CD4-positive, alpha-beta T cell treated with Interleukin-15 for 1 hour (primary cell): ENCODE measurements at regions not wholly inside any gene's neighbourhood (a gene's known extent, or its start where the extent isn't known, plus 50 kb on each side); places are given as distances from the start of the nearest gene placed in this dataset.
"Not testable (repeated sequence)": the region's sequence is repeated elsewhere in the genome, so short reads cannot be mapped to it uniquely, and the experiment has no call there.

Experiments used
- DNase-seq: peaks from one replicate; pipeline ENCODE4 v3.0.0-alpha.2; 2020

- peak; percentile 55 for DNase-seq
These were observed 210.4 kb upstream of the ADO start for GRCh38 chr10:62594093-62594520.

- no peak for DNase-seq
These were observed 207.3 kb upstream of the ADO start for GRCh38 chr10:62597226-62597625.

- no peak for DNase-seq
These were observed 205.4 kb upstream of the ADO start for GRCh38 chr10:62599161-62599560.

- not testable (repeated sequence) for DNase-seq
These were observed 198.0 kb upstream of the ADO start for GRCh38 chr10:62606551-62606950.

GRCh38 chr10:62608189-62608875 lies 196.2 kb upstream of the ADO start:
- not testable (repeated sequence) for DNase-seq

GRCh38 chr10:62610649-62611229 lies 193.8 kb upstream of the ADO start:
- peak; percentile 80 for DNase-seq

- DNase-seq = no peak
These were observed 191.1 kb upstream of the ADO start for GRCh38 chr10:62613424-62613823.

GRCh38 chr10:62613859-62614258 lies 190.7 kb upstream of the ADO start:
- DNase-seq = no peak

- DNase-seq = peak; percentile 32
These were observed 189.9 kb upstream of the ADO start for GRCh38 chr10:62614389-62615157.

GRCh38 chr10:62616885-62617590 lies 187.5 kb upstream of the ADO start:
- DNase-seq = no peak

GRCh38 chr10:62617652-62618051 lies 186.9 kb upstream of the ADO start:
- DNase-seq = no peak

GRCh38 chr10:62618054-62618453 lies 186.5 kb upstream of the ADO start:
- no peak for DNase-seq

GRCh38 chr10:62618576-62619412 lies 185.7 kb upstream of the ADO start:
- peak; percentile 72 for DNase-seq

GRCh38 chr10:62619413-62619738 lies 185.1 kb upstream of the ADO start:
- no peak for DNase-seq

- peak; percentile 57 for DNase-seq
These were observed 184.0 kb upstream of the ADO start for GRCh38 chr10:62620491-62620890.

GRCh38 chr10:62623223-62623622 lies 181.3 kb upstream of the ADO start:
- no peak for DNase-seq

GRCh38 chr10:62625484-62625883 lies 179.0 kb upstream of the ADO start:
- no peak for DNase-seq

- DNase-seq = no peak
These were observed 178.4 kb upstream of the ADO start for GRCh38 chr10:62626079-62626478.

GRCh38 chr10:62626817-62627216 lies 177.7 kb upstream of the ADO start:
- DNase-seq = no peak

GRCh38 chr10:62627983-62628382 lies 176.5 kb upstream of the ADO start:
- no peak for DNase-seq

GRCh38 chr10:62631241-62631640 lies 173.3 kb upstream of the ADO start:
- no peak for DNase-seq

GRCh38 chr10:62632071-62632809 lies 172.3 kb upstream of the ADO start:
- DNase-seq = peak; percentile 82
